Duodenal mucosa (tissue), 2 donors: ENCODE measurements at regions not wholly inside any gene's neighbourhood (a gene's known extent, or its start where the extent isn't known, plus 50 kb on each side); places are given as distances from the start of the nearest gene placed in this dataset.

Experiments used
- H3K27ac ChIP-seq: one replicate; pipeline ENCODE4 v1.7.0; 2013; ENCODE audit warnings: low read depth, low read length
- H3K27me3 ChIP-seq, 2 donors: one replicate each; pipeline ENCODE4 v1.7.0; 2013; ENCODE audit warnings: low read length in 2 of 2, control low read depth in 1 of 2; ENCODE audit not compliant: insufficient read depth in 2 of 2, control insufficient read depth in 1 of 2
- H3K36me3 ChIP-seq, 2 donors: one replicate each; pipeline ENCODE4 v1.7.0; 2013; ENCODE audit warnings: low read length in 2 of 2, control low read depth in 1 of 2; ENCODE audit not compliant: insufficient read depth in 2 of 2, control insufficient read depth in 1 of 2
- H3K4me1 ChIP-seq, 2 donors: one replicate each; pipeline ENCODE4 v1.7.0; 2013; ENCODE audit warnings: low read length in 2 of 2, control low read depth in 1 of 2; ENCODE audit not compliant: insufficient read depth in 2 of 2, control insufficient read depth in 1 of 2
- H3K4me3 ChIP-seq, 2 donors: one replicate each; pipeline ENCODE4 v1.7.0; 2013; ENCODE audit warnings: low read length in 2 of 2, low read depth in 1 of 2
- H3K9ac ChIP-seq, 2 donors: one replicate each; pipeline ENCODE4 v1.7.0; 2013; ENCODE audit warnings: low read length in 2 of 2, low read depth in 1 of 2
- H3K9me3 ChIP-seq, 2 donors: one replicate each; pipeline ENCODE4 v1.7.0; 2013; ENCODE audit warnings: low read length in 2 of 2, control low read depth in 1 of 2; ENCODE audit not compliant: control insufficient read depth in 1 of 2

- Histone ChIP-seq H3K9ac (no peak overlapping the region), H3K36me3 (no peaks in the 10 kb centered on the region), H3K9me3 (no peaks in the 10 kb centered on the region), H3K4me1 (peaks cover 0 to 3% of the 10 kb centered on the region in 2 donors), H3K27ac (no peak overlapping the region), H3K27me3 (no peaks in the 10 kb centered on the region), H3K4me3 (no peak overlapping the region)
These were observed 662.6 kb upstream of the ACVR2A start for GRCh38 chr2:147182260-147182659.

- Histone ChIP-seq H3K27ac (no peak overlapping the region), H3K4me3 (no peak overlapping the region), H3K9ac (no peak overlapping the region), H3K4me1 (peaks cover 0 to 5% of the 10 kb centered on the region in 2 donors), H3K9me3 (no peaks in the 10 kb centered on the region), H3K36me3 (no peaks in the 10 kb centered on the region), H3K27me3 (no peaks in the 10 kb centered on the region)
These were observed 663.3 kb upstream of the ACVR2A start for GRCh38 chr2:147181351-147182029.

- Histone ChIP-seq H3K36me3 (no peaks in the 10 kb centered on the region), H3K9me3 (no peaks in the 10 kb centered on the region), H3K27ac (no peak overlapping the region), H3K9ac (no peak overlapping the region), H3K4me1 (peaks cover 0 to 5% of the 10 kb centered on the region in 2 donors), H3K4me3 (no peak overlapping the region), H3K27me3 (no peaks in the 10 kb centered on the region)
These were observed 667.6 kb upstream of the ACVR2A start for GRCh38 chr2:147177071-147177857.

GRCh38 chr2:147174824-147175254 lies 670.0 kb upstream of the ACVR2A start:
- H3K27me3 ChIP-seq = no peaks in the 10 kb centered on the region
- no peak overlapping the region for H3K27ac ChIP-seq
- no peak overlapping the region for H3K4me3 ChIP-seq
- peaks cover 0 to 5% of the 10 kb centered on the region in 2 donors for H3K4me1 ChIP-seq
- H3K9me3 ChIP-seq = no peaks in the 10 kb centered on the region
- no peak overlapping the region for H3K9ac ChIP-seq
- no peaks in the 10 kb centered on the region for H3K36me3 ChIP-seq

- Histone ChIP-seq H3K4me3 (no peak overlapping the region), H3K4me1 (peaks cover 0 to 5% of the 10 kb centered on the region in 2 donors), H3K27me3 (no peaks in the 10 kb centered on the region), H3K27ac (no peak overlapping the region), H3K36me3 (no peaks in the 10 kb centered on the region), H3K9ac (no peak overlapping the region), H3K9me3 (no peaks in the 10 kb centered on the region)
These were observed 671.0 kb upstream of the ACVR2A start for GRCh38 chr2:147173798-147174197.

- Histone ChIP-seq H3K9ac (no peak overlapping the region), H3K4me3 (no peak overlapping the region), H3K27ac (no peak overlapping the region), H3K27me3 (no peaks in the 10 kb centered on the region), H3K36me3 (no peaks in the 10 kb centered on the region), H3K9me3 (no peaks in the 10 kb centered on the region), H3K4me1 (peaks cover 0 to 5% of the 10 kb centered on the region in 2 donors)
These were observed 671.6 kb upstream of the ACVR2A start for GRCh38 chr2:147173189-147173581.

GRCh38 chr2:147172493-147173188 lies 672.2 kb upstream of the ACVR2A start:
- H3K36me3 ChIP-seq = no peaks in the 10 kb centered on the region
- no peak overlapping the region for H3K4me3 ChIP-seq
- H3K4me1 ChIP-seq = peaks cover 0 to 5% of the 10 kb centered on the region in 2 donors
- H3K27ac ChIP-seq = no peak overlapping the region
- H3K9me3 ChIP-seq = no peaks in the 10 kb centered on the region
- no peak overlapping the region for H3K9ac ChIP-seq
- H3K27me3 ChIP-seq = no peaks in the 10 kb centered on the region

- Histone ChIP-seq H3K27ac (no peak overlapping the region), H3K36me3 (no peaks in the 10 kb centered on the region), H3K27me3 (no peaks in the 10 kb centered on the region), H3K4me1 (no peaks in the 10 kb centered on the region), H3K9ac (no peak overlapping the region), H3K9me3 (no peaks in the 10 kb centered on the region), H3K4me3 (no peak overlapping the region)
These were observed 672.9 kb upstream of the ACVR2A start for GRCh38 chr2:147171941-147172340.

GRCh38 chr2:147170932-147171331 lies 673.9 kb upstream of the ACVR2A start:
- no peaks in the 10 kb centered on the region for H3K27me3 ChIP-seq
- H3K4me3 ChIP-seq = no peak overlapping the region
- H3K36me3 ChIP-seq = no peaks in the 10 kb centered on the region
- H3K9ac ChIP-seq = no peak overlapping the region
- no peaks in the 10 kb centered on the region for H3K9me3 ChIP-seq
- no peaks in the 10 kb centered on the region for H3K4me1 ChIP-seq
- H3K27ac ChIP-seq = no peak overlapping the region
